Stimulated activated naive CD8-positive, alpha-beta T cell treated with anti-CD3 and anti-CD28 coated beads, Interleukin-15, Interleukin-2, amounts not matched to agents 100 U/mL and 50 U/mL, for 24 hours (primary cell): ENCODE measurements at regions not wholly inside any gene's neighbourhood (a gene's known extent, or its start where the extent isn't known, plus 50 kb on each side); places are given as distances from the start of the nearest gene placed in this dataset.

Experiments
- ATAC-seq: fragments of 150-1000 bp; cut with Tn5 transposase; one replicate; pipeline ENCODE4 v1.10.0; 2021
- DNase-seq: peaks from one replicate; pipeline ENCODE4 v3.0.0; 2021

- DNase-seq (no peak), ATAC-seq (no peak)
Observed at GRCh38 chr11:8340296-8340695, 76.6 kb upstream of the LMO1 start.

DNA sequence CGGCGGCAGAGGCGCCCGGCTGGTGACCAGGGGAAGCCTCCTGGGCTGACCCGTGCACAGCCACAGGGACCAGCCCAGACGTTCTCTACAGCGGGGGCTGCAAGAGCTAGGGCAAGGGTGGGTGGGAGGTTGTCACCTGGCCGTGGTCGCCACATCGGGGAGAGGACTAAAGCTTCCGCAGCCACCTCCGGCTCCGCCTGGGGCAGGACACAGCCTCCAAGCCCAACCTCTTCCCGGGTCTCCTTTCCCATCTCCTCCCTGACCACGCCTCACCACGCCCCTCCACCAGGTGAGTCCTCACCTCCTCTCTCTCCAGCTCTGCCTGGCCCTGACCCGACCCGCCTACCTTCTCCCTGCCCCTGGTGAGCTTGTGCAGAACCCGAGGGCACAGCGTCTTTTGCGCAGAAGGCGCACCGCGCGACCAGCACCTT, 75.9 kb upstream of the LMO1 start:
- no peak for DNase-seq
- no peak for ATAC-seq

DNA sequence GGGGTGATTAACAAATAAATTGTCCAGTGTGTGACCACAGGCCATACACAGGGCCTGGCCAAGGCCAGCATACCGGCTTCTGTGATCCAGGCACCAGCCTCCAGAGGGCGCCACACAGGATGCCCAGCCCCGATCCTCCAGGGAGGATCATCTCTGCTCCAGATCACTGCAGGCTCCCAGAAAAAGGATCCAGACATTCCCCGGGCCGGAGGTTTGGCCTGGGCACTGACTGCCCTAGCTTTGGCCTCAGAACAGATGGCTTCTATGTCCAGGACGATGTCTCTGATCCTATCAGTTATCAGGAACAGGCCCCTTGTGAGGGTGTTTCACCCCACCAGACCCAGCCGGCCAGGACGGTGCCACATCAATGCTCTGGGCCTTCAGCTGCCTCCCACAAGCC, 74.5 kb upstream of the LMO1 start:
- DNase-seq: peak; percentile 59
- peak; percentile 40 for ATAC-seq

GRCh38 chr11:8337130-8337795, 73.6 kb upstream of the LMO1 start:
- ATAC-seq (no peak), DNase-seq (no peak)

GRCh38 chr11:8336356-8337129, 72.9 kb upstream of the LMO1 start:
- no peak for DNase-seq
- no peak for ATAC-seq

DNA sequence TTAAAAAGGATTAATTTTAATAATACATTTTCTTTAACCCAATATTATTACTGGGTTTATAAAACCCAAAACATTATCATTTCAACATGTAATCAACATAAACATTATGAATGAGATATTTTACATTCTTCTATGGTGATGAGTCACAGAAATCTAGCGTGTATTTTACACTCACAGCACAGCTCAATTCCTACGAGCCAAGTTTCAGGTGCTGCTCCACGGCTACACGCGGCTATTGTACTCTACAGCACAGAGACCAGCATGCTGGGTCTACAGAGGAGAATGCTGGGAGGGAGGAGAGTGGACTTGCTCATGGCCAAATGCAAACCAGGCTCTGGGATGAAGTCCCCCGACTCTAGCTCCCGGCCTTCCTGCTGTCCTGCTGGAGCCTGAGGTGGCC, 72.0 kb upstream of the LMO1 start:
- DNase-seq: no peak
- no peak for ATAC-seq

DNA sequence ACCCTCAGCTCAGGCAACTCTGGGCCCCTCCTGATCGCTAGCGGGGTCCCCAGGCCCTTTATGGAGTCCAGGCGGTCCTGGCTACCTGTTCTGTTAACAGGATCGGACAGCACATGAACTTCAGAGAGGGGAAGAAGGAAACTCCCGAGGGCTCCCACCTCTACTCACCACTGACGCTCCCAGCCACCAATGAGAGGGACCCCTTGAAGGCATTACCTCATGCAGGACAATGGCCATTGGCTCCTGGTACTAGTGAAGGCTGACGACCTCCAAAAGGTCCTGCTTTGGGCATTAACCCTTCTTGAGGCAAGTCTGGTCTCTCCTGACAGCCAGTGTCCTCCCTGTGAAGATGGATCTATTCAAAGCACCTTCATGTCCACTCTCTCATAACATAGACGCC, 71.5 kb upstream of the LMO1 start:
- DNase-seq: no peak
- ATAC-seq: no peak

DNA sequence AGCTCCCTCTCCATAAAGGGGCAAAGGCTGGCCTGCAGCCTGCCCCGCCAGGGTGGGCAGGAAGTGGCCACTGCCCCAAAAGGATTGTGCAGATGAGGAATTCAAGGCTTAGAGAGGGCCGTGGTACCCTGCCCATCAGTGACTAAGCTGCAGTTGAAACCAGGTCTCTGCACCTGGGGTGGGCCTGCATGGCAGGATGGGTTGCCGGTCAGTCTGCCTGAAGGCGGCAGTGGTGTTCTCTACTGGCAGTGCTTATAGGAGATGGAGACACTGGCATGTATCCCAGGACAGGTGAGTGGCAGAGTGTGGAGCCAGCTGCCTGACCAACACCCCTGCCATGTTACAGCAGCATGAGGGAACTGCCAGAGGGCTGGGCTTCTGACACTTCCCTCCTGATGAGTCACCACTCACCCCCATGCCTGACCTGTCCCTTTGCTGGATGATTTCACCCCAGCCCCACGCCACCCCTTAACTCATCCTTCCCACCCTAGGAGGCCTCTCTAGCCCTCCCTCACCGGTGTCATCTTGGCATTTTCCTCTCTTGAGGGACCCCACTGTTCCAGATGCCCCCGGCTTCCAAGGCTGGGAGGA, 70.2 kb upstream of the LMO1 start:
- no peak for DNase-seq
- ATAC-seq: no peak

GRCh38 chr11:8333376-8333775, 69.7 kb upstream of the LMO1 start:
- no peak for ATAC-seq
- DNase-seq: no peak

- DNase-seq: no peak
- ATAC-seq: no peak
Observed at GRCh38 chr11:8332891-8333290, 69.2 kb upstream of the LMO1 start.

DNA sequence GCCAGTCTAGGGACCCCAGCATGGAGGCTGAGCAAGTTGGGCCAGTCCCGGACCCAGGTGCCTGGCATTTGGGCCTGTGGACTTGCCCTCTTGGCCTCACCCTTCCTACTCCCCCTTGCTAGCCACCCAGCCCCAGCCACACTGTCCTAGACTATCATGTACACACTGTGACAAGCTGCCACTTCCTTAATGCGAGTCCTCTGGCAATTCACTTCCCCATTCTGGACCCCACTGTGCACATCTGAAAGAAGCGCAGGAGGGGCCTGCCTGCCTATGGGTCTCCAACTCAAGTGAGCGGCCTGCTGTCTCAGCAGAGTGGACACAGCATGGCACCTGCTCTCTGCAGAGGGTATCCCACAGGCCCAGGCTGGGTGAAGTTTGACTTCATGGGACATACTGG, 68.5 kb upstream of the LMO1 start:
- DNase-seq (no peak), ATAC-seq (no peak)

DNA sequence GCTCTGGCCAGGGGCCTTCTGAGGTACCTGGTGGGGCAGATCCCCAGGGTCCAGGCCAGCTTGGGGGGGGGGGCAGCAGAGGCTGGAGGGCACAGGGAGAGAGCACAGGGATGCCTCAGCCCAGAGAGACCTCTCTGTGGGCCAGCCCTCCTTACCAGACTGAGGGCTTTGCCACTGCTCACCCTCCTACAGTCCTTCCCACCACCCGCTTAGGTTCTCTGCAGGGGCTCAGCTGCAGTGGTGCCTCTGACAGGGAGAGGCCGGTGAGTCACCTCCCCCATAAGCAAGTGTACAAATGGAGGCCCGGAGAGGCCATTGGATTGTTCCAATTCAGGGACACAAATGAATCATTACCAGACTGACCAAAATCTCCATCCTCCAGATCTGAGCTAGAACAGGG, 68.1 kb upstream of the LMO1 start:
- no peak for ATAC-seq
- no peak for DNase-seq

DNA sequence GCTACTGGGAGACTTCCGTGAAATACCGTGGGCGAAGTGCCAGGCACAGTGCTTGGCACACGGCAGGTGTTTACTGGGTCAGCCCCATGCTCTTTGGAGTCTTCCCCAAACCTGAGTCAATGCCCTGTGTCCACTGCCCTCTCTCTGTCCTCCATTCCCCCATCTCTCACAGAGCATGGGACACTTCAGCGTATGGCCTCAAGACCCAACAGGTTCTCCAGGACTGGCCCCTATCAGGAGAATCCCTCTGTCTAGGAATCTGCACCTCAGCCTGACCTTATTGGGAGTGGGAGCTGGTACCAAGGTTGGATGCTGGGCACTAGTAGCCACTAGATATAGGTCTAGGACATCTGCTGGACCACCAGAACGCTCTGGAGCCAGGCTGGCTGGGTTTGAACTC, 67.2 kb upstream of the LMO1 start:
- DNase-seq (no peak), ATAC-seq (no peak)

DNA sequence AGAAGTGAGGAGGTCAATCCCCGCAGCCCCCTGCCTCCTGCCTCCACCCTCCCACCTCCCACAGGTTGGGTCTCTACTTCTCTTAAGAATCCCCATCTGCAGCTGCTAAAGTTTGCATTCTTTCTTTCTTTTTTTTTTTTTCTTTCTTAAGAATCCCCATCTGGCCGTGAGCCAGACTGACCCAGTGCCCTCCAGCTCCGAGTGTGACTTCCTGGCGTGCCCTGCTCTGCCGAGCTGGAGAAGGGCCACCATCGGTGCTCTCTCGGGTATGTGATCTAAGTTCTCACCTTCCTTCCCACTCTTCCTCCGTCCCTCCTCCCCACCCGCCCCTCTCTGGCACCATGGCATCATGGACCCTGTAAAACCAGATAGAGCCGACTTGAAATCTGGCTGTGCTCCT, 66.7 kb upstream of the LMO1 start:
- DNase-seq (no peak), ATAC-seq (no peak)

GRCh38 chr11:8329847-8330361, 66.2 kb upstream of the LMO1 start:
- DNase-seq (no peak), ATAC-seq (no peak)

- no peak for ATAC-seq
- DNase-seq: no peak
Observed at GRCh38 chr11:8329336-8329735, 65.7 kb upstream of the LMO1 start.

GRCh38 chr11:8328848-8329330, 65.2 kb upstream of the LMO1 start:
- peak; percentile 87 for DNase-seq
- peak; percentile 93 for ATAC-seq

DNA sequence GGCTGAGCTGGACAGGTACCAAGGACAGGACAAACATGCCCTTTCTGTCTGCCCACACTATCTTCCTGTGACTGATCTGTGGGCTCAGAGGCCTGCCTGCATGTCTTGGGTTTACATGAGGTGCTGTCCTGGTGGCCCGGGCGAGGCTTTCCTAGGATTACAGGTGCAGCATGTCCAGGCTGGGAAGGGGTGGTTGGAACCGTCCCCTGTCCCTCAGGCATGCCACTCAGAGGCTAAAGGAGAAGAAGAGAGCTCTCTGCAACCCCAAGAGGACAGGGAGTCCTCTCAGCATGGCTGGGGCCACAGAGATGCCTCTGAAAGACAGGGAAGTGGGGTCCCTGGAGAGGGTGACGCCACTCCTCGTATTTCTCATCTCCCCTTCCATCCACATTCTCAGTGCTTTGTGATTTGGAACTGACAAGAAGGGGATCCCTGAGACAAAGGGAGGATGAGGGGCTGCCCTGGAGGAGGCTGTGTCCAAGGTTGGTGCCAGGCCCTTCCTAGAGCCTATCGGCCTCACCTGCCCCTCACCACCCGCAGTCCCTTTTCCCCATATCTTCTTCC, 64.6 kb upstream of the LMO1 start:
- ATAC-seq: no peak

DNA sequence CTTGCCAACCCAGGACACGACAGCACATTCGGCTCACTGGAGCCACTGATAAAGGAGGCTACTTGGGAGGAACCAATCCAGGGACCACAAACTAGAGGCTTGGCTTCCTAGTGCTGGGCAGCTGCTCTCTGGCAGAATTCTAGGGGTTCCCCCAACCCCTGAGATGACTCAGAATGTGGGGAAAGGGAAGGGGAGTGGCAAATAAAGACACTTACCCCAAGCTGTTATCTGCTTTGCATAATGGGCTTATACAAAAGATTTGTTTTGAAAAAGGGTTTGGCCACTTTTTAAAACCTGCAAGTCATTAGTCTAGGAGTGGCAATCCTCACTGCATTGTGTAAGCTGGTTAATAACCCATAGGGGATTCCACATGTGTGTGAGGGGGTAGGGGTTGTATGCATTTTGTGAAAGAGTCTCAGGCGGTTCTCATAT, 64.1 kb upstream of the LMO1 start:
- DNase-seq (no peak), ATAC-seq (no peak)

More for the DNA sequence above, 64.6 kb upstream of the LMO1 start:
- DNase-seq: no peak

DNA sequence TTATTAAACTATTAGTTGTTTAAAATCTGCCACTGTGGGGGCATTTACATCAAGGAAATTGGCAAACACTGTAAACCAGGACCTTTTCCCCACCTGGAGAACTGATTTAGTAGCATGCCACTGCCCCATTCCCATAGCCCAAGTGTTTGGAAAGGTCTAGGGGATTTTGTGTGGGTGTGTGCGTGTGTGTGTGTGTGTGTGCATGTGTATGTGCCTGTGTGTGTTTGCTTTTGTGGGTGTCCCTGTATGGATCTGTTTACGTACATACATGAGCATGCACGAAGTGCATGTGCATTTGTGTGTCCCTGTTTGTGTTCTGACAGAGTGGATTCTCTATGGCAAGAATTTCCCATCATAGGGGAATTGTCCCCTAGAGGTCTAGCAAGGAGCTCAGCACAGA, 62.7 kb upstream of the LMO1 start:
- no peak for ATAC-seq
- no peak for DNase-seq

- ATAC-seq: no peak
- no peak for DNase-seq
Observed at GRCh38 chr11:8325591-8326304, 62.1 kb upstream of the LMO1 start.
